ENCODE measurements at regions not wholly inside any gene's neighbourhood (a gene's known extent, or its start where the extent isn't known, plus 50 kb on each side); places are given as distances from the start of the nearest gene placed in this dataset.
"Not testable (repeated sequence)": the region's sequence is repeated elsewhere in the genome, so short reads cannot be mapped to it uniquely, and the experiment has no call there.

- no peak for DNase-seq (ENCODE audit: low read depth in 1 of 2, low spot score in 2 of 2)
- Histone ChIP-seq H3K36me3 (no peaks in the 10 kb centered on the region), H3K9me3 (replicated peaks) (no peaks in the 10 kb centered on the region), H3K27ac (no peak overlapping the region), H3K27me3 (replicated peaks) (no peaks in the 10 kb centered on the region), H3K4me3 (no peak overlapping the region), H3K4me1 (replicated peaks) (peaks cover 13% of the 10 kb centered on the region)
These were observed 321.7 kb upstream of the TNC start for GRCh38 chr9:115439641-115440040.

- peak overlapping the region; percentile 26; the same call in 1 of the 2 replicates for H3K27ac ChIP-seq
- no peaks in the 10 kb centered on the region for H3K36me3 ChIP-seq
- no peaks in the 10 kb centered on the region for H3K9me3 ChIP-seq (replicated peaks)
- H3K4me1 ChIP-seq (replicated peaks), result peaks cover 26% of the 10 kb centered on the region
- H3K27me3 ChIP-seq (replicated peaks), result no peaks in the 10 kb centered on the region
- no peak overlapping the region for H3K4me3 ChIP-seq
- peak in 1 of 2 experiments; percentile 27 for DNase-seq (ENCODE audit: low read depth in 1 of 2, low spot score in 2 of 2)
These were observed 324.1 kb upstream of the TNC start for GRCh38 chr9:115442054-115442453.

- H3K27me3 ChIP-seq (replicated peaks), result no peaks in the 10 kb centered on the region
- H3K4me1 ChIP-seq (replicated peaks), result peaks cover 26% of the 10 kb centered on the region
- no peak overlapping the region for H3K4me3 ChIP-seq
- no peaks in the 10 kb centered on the region for H3K9me3 ChIP-seq (replicated peaks)
- no peak for DNase-seq (ENCODE audit: low read depth in 1 of 2, low spot score in 2 of 2)
- H3K36me3 ChIP-seq, result no peaks in the 10 kb centered on the region
- no peak overlapping the region for H3K27ac ChIP-seq
These were observed 325.9 kb upstream of the TNC start for GRCh38 chr9:115443890-115444289.

- Histone ChIP-seq H3K4me3 (no peak overlapping the region), H3K36me3 (no peaks in the 10 kb centered on the region), H3K9me3 (replicated peaks) (no peaks in the 10 kb centered on the region), H3K27ac (peak overlapping the region; percentile 41), H3K27me3 (replicated peaks) (no peaks in the 10 kb centered on the region), H3K4me1 (replicated peaks) (peaks cover 26% of the 10 kb centered on the region)
- DNase-seq (ENCODE audit: low read depth in 1 of 2, low spot score in 2 of 2), result no peak
These were observed 327.0 kb upstream of the TNC start for GRCh38 chr9:115444959-115445358.

- Histone ChIP-seq H3K4me1 (replicated peaks) (peaks cover 26% of the 10 kb centered on the region), H3K27me3 (replicated peaks) (no peaks in the 10 kb centered on the region), H3K27ac (peak overlapping the region; percentile 18; the same call in 1 of the 2 replicates), H3K36me3 (no peaks in the 10 kb centered on the region), H3K4me3 (no peak overlapping the region), H3K9me3 (replicated peaks) (no peaks in the 10 kb centered on the region)
- no peak for DNase-seq (ENCODE audit: low read depth in 1 of 2, low spot score in 2 of 2)
These were observed 327.7 kb upstream of the TNC start for GRCh38 chr9:115445655-115446054.

GRCh38 chr9:115456515-115456914 is 338.6 kb upstream of the TNC start:
- Histone ChIP-seq H3K27me3 (replicated peaks) (no peaks in the 10 kb centered on the region), H3K36me3 (no peaks in the 10 kb centered on the region), H3K4me1 (replicated peaks) (peaks cover 4% of the 10 kb centered on the region; the same call in 1 of the 2 replicates), H3K27ac (no peak overlapping the region), H3K4me3 (no peak overlapping the region), H3K9me3 (replicated peaks) (no peaks in the 10 kb centered on the region)
- no peak for DNase-seq (ENCODE audit: low read depth in 1 of 2, low spot score in 2 of 2)

- H3K36me3 ChIP-seq, result no peaks in the 10 kb centered on the region
- DNase-seq (ENCODE audit: low read depth in 1 of 2, low spot score in 2 of 2), result no peak
- H3K27me3 ChIP-seq (replicated peaks), result no peaks in the 10 kb centered on the region
- H3K4me3 ChIP-seq, result no peak overlapping the region
- no peaks in the 10 kb centered on the region for H3K9me3 ChIP-seq (replicated peaks)
- H3K27ac ChIP-seq, result no peak overlapping the region
- H3K4me1 ChIP-seq (replicated peaks), result peaks cover 4% of the 10 kb centered on the region; the same call in 1 of the 2 replicates
These were observed 343.3 kb upstream of the TNC start for GRCh38 chr9:115461280-115461679.

GRCh38 chr9:115462623-115463022 is 344.7 kb upstream of the TNC start:
- no peak overlapping the region for H3K27ac ChIP-seq
- no peaks in the 10 kb centered on the region for H3K36me3 ChIP-seq
- DNase-seq (ENCODE audit: low read depth in 1 of 2, low spot score in 2 of 2), result no peak
- H3K9me3 ChIP-seq (replicated peaks), result no peaks in the 10 kb centered on the region
- H3K4me1 ChIP-seq (replicated peaks), result peaks cover 4% of the 10 kb centered on the region; the same call in 1 of the 2 replicates
- H3K4me3 ChIP-seq, result no peak overlapping the region
- no peaks in the 10 kb centered on the region for H3K27me3 ChIP-seq (replicated peaks)

- Histone ChIP-seq H3K27ac (no peak overlapping the region), H3K36me3 (no peaks in the 10 kb centered on the region), H3K27me3 (replicated peaks) (no peaks in the 10 kb centered on the region), H3K4me3 (no peak overlapping the region), H3K9me3 (replicated peaks) (no peaks in the 10 kb centered on the region), H3K4me1 (replicated peaks) (peaks cover 17% of the 10 kb centered on the region)
- DNase-seq (ENCODE audit: low read depth in 1 of 2, low spot score in 2 of 2), result no peak
These were observed 348.8 kb upstream of the TNC start for GRCh38 chr9:115466756-115467155.

- Histone ChIP-seq H3K9me3 (replicated peaks) (no peaks in the 10 kb centered on the region), H3K4me1 (replicated peaks) (peaks cover 17% of the 10 kb centered on the region), H3K36me3 (no peaks in the 10 kb centered on the region), H3K27me3 (replicated peaks) (no peaks in the 10 kb centered on the region), H3K27ac (peak overlapping the region; percentile 60), H3K4me3 (no peak overlapping the region)
- DNase-seq (ENCODE audit: low read depth in 1 of 2, low spot score in 2 of 2), result peak in 1 of 2 experiments; percentile 66
These were observed 351.9 kb upstream of the TNC start for GRCh38 chr9:115469841-115470240.

GRCh38 chr9:115473032-115473431 is 355.1 kb upstream of the TNC start:
- not testable (repeated sequence) for H3K27me3 ChIP-seq (replicated peaks); H3K9me3 ChIP-seq (replicated peaks); H3K27ac ChIP-seq; DNase-seq (ENCODE audit: low read depth in 1 of 2, low spot score in 2 of 2); H3K36me3 ChIP-seq; H3K4me3 ChIP-seq
- H3K4me1 ChIP-seq (replicated peaks), result peaks cover 17% of the 10 kb centered on the region

- H3K27ac ChIP-seq, result no peak overlapping the region
- no peaks in the 10 kb centered on the region for H3K27me3 ChIP-seq (replicated peaks)
- H3K36me3 ChIP-seq, result no peaks in the 10 kb centered on the region
- H3K9me3 ChIP-seq (replicated peaks), result no peaks in the 10 kb centered on the region; the same call in 1 of the 2 replicates
- H3K4me1 ChIP-seq (replicated peaks), result peaks cover 17% of the 10 kb centered on the region
- no peak overlapping the region for H3K4me3 ChIP-seq
- no peak for DNase-seq (ENCODE audit: low read depth in 1 of 2, low spot score in 2 of 2)
These were observed 363.8 kb upstream of the TNC start for GRCh38 chr9:115481769-115482168.

- no peak for DNase-seq (ENCODE audit: low read depth in 1 of 2, low spot score in 2 of 2)
- H3K4me1 ChIP-seq (replicated peaks), result peaks cover 17% of the 10 kb centered on the region
These were observed 364.8 kb upstream of the TNC start for GRCh38 chr9:115482747-115483146.

GRCh38 chr9:115492869-115493268 is 374.9 kb upstream of the TNC start:
- DNase-seq (ENCODE audit: low read depth in 1 of 2, low spot score in 2 of 2), result no peak
- H3K27me3 ChIP-seq (replicated peaks), result no peaks in the 10 kb centered on the region
- peaks cover 37% of the 10 kb centered on the region for H3K4me1 ChIP-seq (replicated peaks)
- H3K36me3 ChIP-seq, result no peaks in the 10 kb centered on the region
- no peak overlapping the region for H3K4me3 ChIP-seq
- H3K9me3 ChIP-seq (replicated peaks), result no peaks in the 10 kb centered on the region
- H3K27ac ChIP-seq, result peak overlapping the region; percentile 85

More at GRCh38 chr9:115482747-115483146, 364.8 kb upstream of the TNC start:
- Histone ChIP-seq H3K36me3 (no peaks in the 10 kb centered on the region), H3K4me3 (no peak overlapping the region), H3K9me3 (replicated peaks) (no peaks in the 10 kb centered on the region; the same call in 1 of the 2 replicates), H3K27me3 (replicated peaks) (no peaks in the 10 kb centered on the region), H3K27ac (0 out of 2 replicates have a peak overlapping the region, but pooled peaks have one; percentile 92)

- Histone ChIP-seq H3K27me3 (replicated peaks) (no peaks in the 10 kb centered on the region), H3K27ac (peak overlapping the region; percentile 85), H3K4me1 (replicated peaks) (peaks cover 37% of the 10 kb centered on the region), H3K36me3 (no peaks in the 10 kb centered on the region), H3K4me3 (no peak overlapping the region), H3K9me3 (replicated peaks) (no peaks in the 10 kb centered on the region)
- peak in 1 of 2 experiments; percentile 32 for DNase-seq (ENCODE audit: low read depth in 1 of 2, low spot score in 2 of 2)
These were observed 376.4 kb upstream of the TNC start for GRCh38 chr9:115494393-115494792.

All from SJSA1 (cell line).